Upper lobe of left lung (tissue), 4 donors: ENCODE measurements at regions not wholly inside any gene's neighbourhood (a gene's known extent, or its start where the extent isn't known, plus 50 kb on each side); places are given as distances from the start of the nearest gene placed in this dataset.

Source experiments
- EP300 ChIP-seq, 4 donors: sonication (generic); formaldehyde crosslinking; IDR thresholded peaks; one replicate each; pipeline ENCODE4 v1.5.1; 2017; ENCODE audit warnings: antibody characterized with exemption in 4 of 4, control low read depth in 2 of 4
- POLR2A ChIP-seq, 4 donors: fragments of 450-650 bp; IDR thresholded peaks; one replicate each; pipeline ENCODE4 v1.5.1; 2016 to 2017; ENCODE audit warnings: antibody characterized with exemption in 4 of 4, mild to moderate bottlenecking in 2 of 4
- POLR2AphosphoS5 ChIP-seq, 2 donors: sonication (generic); formaldehyde crosslinking; IDR thresholded peaks; one replicate each; pipeline ENCODE4 v1.5.1; 2017; ENCODE audit warnings: antibody characterized with exemption in 2 of 2
- TF ChIP-seq, protein P1 (sequence below), 6 experiments: fragments of 450-650 bp in 4 of 6; fragments of 200-600 bp in 2 of 6; sonication (generic) in 2 of 6; IDR thresholded peaks; one replicate each; pipeline ENCODE4 v1.5.1; 2016 to 2019; ENCODE audit warnings: antibody characterized with exemption in 6 of 6

DNA sequence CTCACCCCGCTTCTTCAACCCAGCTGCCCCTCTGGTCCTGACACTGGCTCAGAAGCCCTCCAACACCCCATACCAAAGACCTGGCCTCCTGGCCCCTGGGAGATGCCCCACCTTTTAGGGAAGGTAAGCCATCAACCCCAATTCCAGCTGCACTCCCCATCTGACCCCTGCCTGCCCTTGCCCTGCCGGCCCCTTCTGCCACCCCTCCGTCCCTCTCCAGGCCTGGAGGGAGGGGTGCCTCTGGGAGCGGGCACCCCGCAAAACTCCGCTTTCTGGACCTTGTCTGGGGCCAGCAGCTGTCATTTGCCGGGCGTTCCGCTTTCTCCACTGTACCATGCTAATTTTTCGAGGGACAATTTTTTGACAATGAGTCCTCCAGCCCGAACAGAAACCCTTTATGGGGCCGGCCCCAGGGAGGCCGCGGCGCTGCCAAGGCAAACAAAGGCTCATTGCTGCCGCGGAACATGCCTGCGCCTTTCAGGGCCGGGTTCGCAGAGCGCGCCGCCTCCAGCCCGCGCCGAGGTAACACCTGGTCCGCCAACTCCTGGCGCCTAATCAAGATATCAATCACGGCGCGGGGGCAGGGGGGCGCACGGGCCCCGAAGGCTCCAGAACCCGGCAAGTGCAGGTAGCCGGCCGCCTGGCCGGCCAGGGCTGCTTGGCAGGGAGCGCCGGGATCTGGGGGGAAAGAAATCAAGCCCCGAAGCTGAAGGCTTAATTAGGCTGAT is 96.0 kb downstream of the INHBB start:
- TF ChIP-seq POLR2AphosphoS5 (IDR thresholded peaks at IDR 0.05) (no peak), POLR2A (IDR thresholded peaks at IDR 0.05) (peak in 1 of 4 donors; percentile 26), EP300 (IDR thresholded peaks at IDR 0.05) (no peak)
- TF ChIP-seq, protein P1, sequence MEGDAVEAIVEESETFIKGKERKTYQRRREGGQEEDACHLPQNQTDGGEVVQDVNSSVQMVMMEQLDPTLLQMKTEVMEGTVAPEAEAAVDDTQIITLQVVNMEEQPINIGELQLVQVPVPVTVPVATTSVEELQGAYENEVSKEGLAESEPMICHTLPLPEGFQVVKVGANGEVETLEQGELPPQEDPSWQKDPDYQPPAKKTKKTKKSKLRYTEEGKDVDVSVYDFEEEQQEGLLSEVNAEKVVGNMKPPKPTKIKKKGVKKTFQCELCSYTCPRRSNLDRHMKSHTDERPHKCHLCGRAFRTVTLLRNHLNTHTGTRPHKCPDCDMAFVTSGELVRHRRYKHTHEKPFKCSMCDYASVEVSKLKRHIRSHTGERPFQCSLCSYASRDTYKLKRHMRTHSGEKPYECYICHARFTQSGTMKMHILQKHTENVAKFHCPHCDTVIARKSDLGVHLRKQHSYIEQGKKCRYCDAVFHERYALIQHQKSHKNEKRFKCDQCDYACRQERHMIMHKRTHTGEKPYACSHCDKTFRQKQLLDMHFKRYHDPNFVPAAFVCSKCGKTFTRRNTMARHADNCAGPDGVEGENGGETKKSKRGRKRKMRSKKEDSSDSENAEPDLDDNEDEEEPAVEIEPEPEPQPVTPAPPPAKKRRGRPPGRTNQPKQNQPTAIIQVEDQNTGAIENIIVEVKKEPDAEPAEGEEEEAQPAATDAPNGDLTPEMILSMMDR (IDR thresholded peaks at IDR 0.05) = no peak
